ENCODE measurements at regions not wholly inside any gene's neighbourhood (a gene's known extent, or its start where the extent isn't known, plus 50 kb on each side); places are given as distances from the start of the nearest gene placed in this dataset.
"Not testable (repeated sequence)": the region's sequence is repeated elsewhere in the genome, so short reads cannot be mapped to it uniquely, and the experiment has no call there.

DNA sequence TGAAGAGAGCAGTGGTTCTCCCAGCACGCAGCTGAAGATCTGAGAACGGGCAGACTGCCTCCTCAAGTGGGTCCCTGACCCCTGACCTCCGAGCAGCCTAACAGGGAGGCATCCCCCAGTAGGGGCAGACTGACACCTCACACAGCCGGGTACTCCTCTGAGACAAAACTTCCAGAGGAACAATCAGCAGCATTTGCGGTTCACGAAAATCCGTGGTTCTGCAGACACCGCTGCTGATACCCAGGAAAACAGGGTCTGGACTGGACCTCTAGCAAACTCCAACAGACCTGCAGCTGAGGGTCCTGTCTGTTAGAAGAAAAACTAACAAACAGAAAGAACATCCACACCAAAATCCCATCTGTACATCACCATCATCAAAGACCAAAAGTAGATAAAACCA lies 68.4 kb upstream of the CCT8L2 start:
- not testable (repeated sequence) for DNase-seq

DNA sequence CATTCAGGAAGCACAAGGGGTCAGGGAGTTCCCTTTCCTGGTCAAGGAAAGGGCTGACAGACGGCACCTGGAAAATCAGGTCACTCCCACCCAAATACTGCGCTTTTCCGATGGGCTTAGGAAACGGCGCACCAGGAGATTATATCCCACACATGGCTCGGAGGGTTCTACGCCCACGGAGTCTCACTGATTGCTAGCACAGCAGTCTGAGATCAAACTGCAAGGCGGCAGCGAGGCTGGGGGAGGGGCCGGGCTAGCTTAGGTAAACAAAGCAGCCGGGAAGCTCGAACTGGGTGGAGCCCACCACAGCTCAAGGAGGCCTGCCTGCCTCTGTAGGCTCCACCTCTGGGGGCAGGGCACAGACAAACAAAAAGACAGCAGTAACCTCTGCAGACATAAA lies 68.0 kb upstream of the CCT8L2 start:
- DNase-seq = not testable (repeated sequence)

GRCh38 chr22:16659273-16659834 lies 66.7 kb upstream of the CCT8L2 start:
- DNase-seq = not testable (repeated sequence)

GRCh38 chr22:16658068-16658467 lies 65.5 kb upstream of the CCT8L2 start:
- DNase-seq = no peak

DNA sequence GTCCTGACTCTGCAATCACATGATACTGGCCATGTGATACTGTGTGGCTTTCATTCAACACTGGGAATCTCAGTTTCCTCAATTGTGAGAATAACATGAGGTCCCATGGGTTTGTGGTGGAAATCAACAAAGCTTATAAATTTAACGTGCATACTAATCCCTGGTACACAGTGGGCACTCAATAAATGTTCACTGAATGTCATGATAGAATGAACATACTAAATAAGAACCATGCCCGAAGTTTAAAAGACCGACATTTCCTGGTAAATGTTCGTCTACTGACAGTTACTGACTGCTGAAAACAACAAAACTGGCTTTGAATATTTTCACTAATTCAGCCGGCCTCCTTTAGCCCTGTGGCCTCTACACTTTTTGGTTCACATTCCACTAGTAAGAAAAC lies 62.3 kb upstream of the CCT8L2 start:
- no peak for DNase-seq

- not testable (repeated sequence) for DNase-seq
Measured at GRCh38 chr22:16654336-16654735, 61.7 kb upstream of the CCT8L2 start.

DNA sequence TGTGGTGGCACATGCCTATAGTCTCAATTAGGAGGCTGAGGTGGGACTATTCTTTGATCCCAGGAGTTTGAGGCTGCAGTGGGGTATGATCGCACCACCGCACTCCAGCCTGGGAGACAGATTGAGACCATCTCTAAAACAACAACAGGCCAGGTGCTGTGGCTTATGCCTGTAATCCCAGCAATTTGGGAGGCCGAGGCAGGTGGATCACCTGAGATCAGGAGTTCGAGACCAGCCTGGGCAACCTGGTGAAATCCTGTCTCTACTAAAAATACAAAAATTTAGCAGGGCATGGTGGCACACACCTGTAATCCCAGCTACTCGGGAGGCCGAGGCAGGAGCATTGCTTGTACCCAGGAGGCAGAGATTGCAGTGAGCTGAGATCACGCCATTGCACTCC lies 60.6 kb upstream of the CCT8L2 start:
- DNase-seq = not testable (repeated sequence)

DNA sequence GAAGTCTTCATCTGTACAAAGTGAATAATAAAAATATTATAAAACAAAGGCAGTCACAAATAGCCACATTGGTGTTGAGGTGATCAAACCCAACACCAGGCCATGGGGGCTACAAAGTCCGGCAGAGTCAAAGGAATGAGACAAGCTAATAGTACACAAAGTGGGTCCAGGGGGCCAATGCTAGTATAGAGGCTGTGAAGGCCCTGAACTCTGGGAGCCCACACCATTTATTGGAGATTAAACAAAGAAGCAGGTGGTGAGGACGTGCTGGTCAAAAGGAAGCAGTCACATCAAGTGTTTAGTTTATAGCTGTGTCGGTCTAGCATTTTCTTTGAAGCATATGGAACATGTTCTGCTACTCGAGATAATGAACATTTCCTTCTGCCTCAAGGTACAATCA lies 58.6 kb upstream of the CCT8L2 start:
- no peak for DNase-seq
